Gastroesophageal sphincter (tissue), 3 donors: ENCODE measurements at regions not wholly inside any gene's neighbourhood (a gene's known extent, or its start where the extent isn't known, plus 50 kb on each side); places are given as distances from the start of the nearest gene placed in this dataset.

ENCODE experiments used
- POLR2AphosphoS5 ChIP-seq: sonication (generic); formaldehyde crosslinking; IDR thresholded peaks from one replicate; pipeline ENCODE4 v1.6.1; 2017; ENCODE audit warnings: antibody characterized with exemption
- TF ChIP-seq, protein P1 (sequence below), 4 experiments: fragments of 200-600 bp in 2 of 4; fragments of 450-650 bp in 2 of 4; sonication (generic) in 1 of 4; IDR thresholded peaks; one replicate each; pipeline ENCODE4 v1.5.1; 2017 to 2019; ENCODE audit warnings: antibody characterized with exemption in 4 of 4, mild to moderate bottlenecking in 2 of 4, moderate library complexity in 2 of 4

DNA sequence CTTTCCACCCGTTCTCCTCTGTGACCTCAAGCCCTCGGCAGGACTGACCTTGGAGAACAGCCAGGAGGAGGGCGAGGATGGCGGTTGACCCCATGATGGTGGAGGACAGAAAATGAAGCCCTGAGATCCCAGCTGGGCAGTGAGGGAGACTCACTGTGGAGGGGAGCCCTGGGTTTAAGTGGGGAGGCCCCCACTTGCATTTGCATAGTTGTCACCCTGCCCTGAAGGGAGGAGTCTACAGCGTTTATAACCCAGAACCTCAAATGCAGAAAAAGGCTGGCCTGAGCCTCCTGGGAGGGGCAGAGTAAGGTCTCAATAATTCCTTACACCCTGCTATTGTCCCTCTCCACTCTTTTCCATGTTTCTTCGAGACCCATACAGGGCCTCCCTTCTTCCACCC lies 1052.7 kb downstream of the TMEM121 start:
- TF ChIP-seq POLR2AphosphoS5: no peak
- TF ChIP-seq, protein P1, sequence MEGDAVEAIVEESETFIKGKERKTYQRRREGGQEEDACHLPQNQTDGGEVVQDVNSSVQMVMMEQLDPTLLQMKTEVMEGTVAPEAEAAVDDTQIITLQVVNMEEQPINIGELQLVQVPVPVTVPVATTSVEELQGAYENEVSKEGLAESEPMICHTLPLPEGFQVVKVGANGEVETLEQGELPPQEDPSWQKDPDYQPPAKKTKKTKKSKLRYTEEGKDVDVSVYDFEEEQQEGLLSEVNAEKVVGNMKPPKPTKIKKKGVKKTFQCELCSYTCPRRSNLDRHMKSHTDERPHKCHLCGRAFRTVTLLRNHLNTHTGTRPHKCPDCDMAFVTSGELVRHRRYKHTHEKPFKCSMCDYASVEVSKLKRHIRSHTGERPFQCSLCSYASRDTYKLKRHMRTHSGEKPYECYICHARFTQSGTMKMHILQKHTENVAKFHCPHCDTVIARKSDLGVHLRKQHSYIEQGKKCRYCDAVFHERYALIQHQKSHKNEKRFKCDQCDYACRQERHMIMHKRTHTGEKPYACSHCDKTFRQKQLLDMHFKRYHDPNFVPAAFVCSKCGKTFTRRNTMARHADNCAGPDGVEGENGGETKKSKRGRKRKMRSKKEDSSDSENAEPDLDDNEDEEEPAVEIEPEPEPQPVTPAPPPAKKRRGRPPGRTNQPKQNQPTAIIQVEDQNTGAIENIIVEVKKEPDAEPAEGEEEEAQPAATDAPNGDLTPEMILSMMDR (IDR thresholded peaks at IDR 0.05): no peak
